ENCODE measurements at regions not wholly inside any gene's neighbourhood (a gene's known extent, or its start where the extent isn't known, plus 50 kb on each side); places are given as distances from the start of the nearest gene placed in this dataset.

GRCh38 chr1:82707681-82708080, 906.9 kb downstream of the ADGRL2 start:
- TF ChIP-seq NRF1 (conservative IDR thresholded peaks at IDR 0.05; ENCODE audit: low read depth, low read length) (no peak), ESRRA (IDR thresholded peaks at IDR 0.05; ENCODE audit: low read length) (no peak), YBX1 (IDR thresholded peaks at IDR 0.05) (no peak), KAT2A (conservative IDR thresholded peaks at IDR 0.05; ENCODE audit: control insufficient read depth, low read depth, low read length) (no peak), BCL11A (IDR thresholded peaks at IDR 0.05; ENCODE audit: low read depth, low read length) (no peak)
- Histone ChIP-seq H3K27me3 (replicated peaks in 1 of 2; ENCODE audit: control insufficient read depth in 2 of 2, insufficient read depth in 2 of 2, low read length in 1 of 2) (no peaks in the 10 kb centered on the region), H3K4me2 (ENCODE audit: control insufficient read depth, insufficient read depth) (no peak overlapping the region), H3K4me1 (ENCODE audit: control insufficient read depth, insufficient read depth, low read length) (no peaks in the 10 kb centered on the region), H3K9me3 (replicated peaks; ENCODE audit: control insufficient read depth, insufficient read depth, low read length) (no peaks in the 10 kb centered on the region), H4K20me1 (ENCODE audit: control insufficient read depth, insufficient read depth) (no peaks in the 10 kb centered on the region), H3K9ac (ENCODE audit: control insufficient read depth, insufficient read depth, low read length) (no peak overlapping the region), H2AFZ (ENCODE audit: control insufficient read depth, low read depth, low read length) (no peak overlapping the region), H3K36me3 (ENCODE audit: control insufficient read depth in 2 of 2, insufficient read depth in 2 of 2, low read length in 1 of 2) (no peaks in the 10 kb centered on the region), H3K27ac (ENCODE audit: control insufficient read depth, insufficient read depth) (no peak overlapping the region), H3K79me2 (ENCODE audit: control insufficient read depth, insufficient read depth, low read length) (no peaks in the 10 kb centered on the region), H3K4me3 (no peak overlapping the region)
- FAIRE-seq = no peak
- CTCF ChIA-PET = no interaction called here
- intact Hi-C loops (cut with micrococcal nuclease; ENCODE audit: unreplicated experiment) (no loop called here), in situ Hi-C loops (cut with MboI) (no loop called here)
- WGBS (ENCODE audit: insufficient coverage, insufficient replicate concordance, low lambda C conversion rate, missing lambda C conversion rate) = 16% methylated on average over 1 of the region's 1 CpG
- RAD21 ChIA-PET (ENCODE audit: unreplicated experiment) = no interaction called here
- ATAC-seq = no peak
- POLR2A ChIA-PET = no interaction called here
- DNase-seq (ENCODE audit: low read depth, low spot score) = no peak
- no TSS peak for BruUV-seq (replicated peaks)
- SMC1A ChIA-PET (ENCODE audit: uncharacterized antibody, unreplicated experiment) = interaction anchor here (1.7 kb wide), 1 partner anchor 8 kb away, joined by 3 read pairs; no protein-coding TSS in a partner anchor

- H4K20me1 ChIP-seq (ENCODE audit: control insufficient read depth, insufficient read depth) = no peaks in the 10 kb centered on the region
- in situ Hi-C loops (cut with MboI) = no loop called here
- TF ChIP-seq E2F8 (IDR thresholded peaks at IDR 0.05; ENCODE audit: low read depth, partially characterized antibody) (no peak), KLF5 (IDR thresholded peaks at IDR 0.05; ENCODE audit: partially characterized antibody) (no peak)
- no peak overlapping the region for H3K4me3 ChIP-seq
- no peaks in the 10 kb centered on the region for H3K36me3 ChIP-seq (ENCODE audit: control insufficient read depth in 2 of 2, insufficient read depth in 2 of 2, low read length in 1 of 2)
- BruUV-seq (replicated peaks) = no TSS peak
- WGBS (ENCODE audit: insufficient coverage, insufficient replicate concordance, low lambda C conversion rate, missing lambda C conversion rate) = 63% methylated on average over 2 of the region's 2 CpGs
- no peak for ATAC-seq
- ChIA-PET RAD21 (ENCODE audit: unreplicated experiment) (no interaction called here), POLR2A (no interaction called here), CTCF (no interaction called here), SMC1A (ENCODE audit: uncharacterized antibody, unreplicated experiment) (interaction anchor here (1.7 kb wide), 1 partner anchor 9 kb away, joined by 3 read pairs; no protein-coding TSS in a partner anchor)
- no peaks in the 10 kb centered on the region for H3K79me2 ChIP-seq (ENCODE audit: control insufficient read depth, insufficient read depth, low read length)
- intact Hi-C loops (cut with micrococcal nuclease; ENCODE audit: unreplicated experiment) = no loop called here
- H2AFZ ChIP-seq (ENCODE audit: control insufficient read depth, low read depth, low read length) = no peak overlapping the region
- no peak overlapping the region for H3K9ac ChIP-seq (ENCODE audit: control insufficient read depth, insufficient read depth, low read length)
- no peak overlapping the region for H3K27ac ChIP-seq (ENCODE audit: control insufficient read depth, insufficient read depth)
- H3K9me3 ChIP-seq (replicated peaks; ENCODE audit: control insufficient read depth, insufficient read depth, low read length) = no peaks in the 10 kb centered on the region
- no peak overlapping the region for H3K4me2 ChIP-seq (ENCODE audit: control insufficient read depth, insufficient read depth)
- FAIRE-seq = no peak
- no peaks in the 10 kb centered on the region for H3K4me1 ChIP-seq (ENCODE audit: control insufficient read depth, insufficient read depth, low read length)
- no peak for DNase-seq (ENCODE audit: low read depth, low spot score)
- H3K27me3 ChIP-seq (replicated peaks in 1 of 2; ENCODE audit: control insufficient read depth in 2 of 2, insufficient read depth in 2 of 2, low read length in 1 of 2) = no peaks in the 10 kb centered on the region
These were observed 906.0 kb downstream of the ADGRL2 start for GRCh38 chr1:82706741-82707140.
